ENCODE measurements at regions not wholly inside any gene's neighbourhood (a gene's known extent, or its start where the extent isn't known, plus 50 kb on each side); places are given as distances from the start of the nearest gene placed in this dataset.

- TF ChIP-seq CTCF (IDR thresholded peaks at IDR 0.05) (no peak), POLR2AphosphoS5 (IDR thresholded peaks at IDR 0.05) (no peak), POLR2A (IDR thresholded peaks at IDR 0.05) (no peak)
Measured at GRCh38 chr11:22546746-22547145, 78.9 kb downstream of the FANCF start.
